HepG2 (cell line): ENCODE measurements at regions not wholly inside any gene's neighbourhood (a gene's known extent, or its start where the extent isn't known, plus 50 kb on each side); places are given as distances from the start of the nearest gene placed in this dataset.

Experiments used
- ARID5B ChIP-seq: IDR thresholded peaks from 2 replicates; pipeline ENCODE4 v1.4.0; 2020; ENCODE audit warnings: mild to moderate bottlenecking, missing genetic modification reagents
- CAMTA2 ChIP-seq: sonication (generic); formaldehyde crosslinking; IDR thresholded peaks from 2 replicates; pipeline ENCODE4 v1.4.0; 2020; ENCODE audit warnings: mild to moderate bottlenecking, missing genetic modification reagents, borderline replicate concordance
- CBX1 ChIP-seq: IDR thresholded peaks from one replicate; pipeline ENCODE4 v1.6.1; 2016; ENCODE audit warnings: antibody characterized with exemption, low read depth
- FOXJ3 ChIP-seq: sonication (generic); formaldehyde crosslinking; IDR thresholded peaks from 2 replicates; pipeline ENCODE4 v1.4.0; 2020; ENCODE audit warnings: missing genetic modification reagents, mild to moderate bottlenecking, borderline replicate concordance
- HOXA7 ChIP-seq: sonication (generic); formaldehyde crosslinking; IDR thresholded peaks from 2 replicates; pipeline ENCODE4 v1.8.1; 2022; ENCODE audit warnings: mild to moderate bottlenecking, missing genetic modification reagents, moderate library complexity
- KAT7 ChIP-seq: IDR thresholded peaks from 2 replicates; pipeline ENCODE4 v1.6.1; 2018; ENCODE audit warnings: borderline replicate concordance, missing compliant biosample characterization
- NFIB ChIP-seq: sonication (generic); formaldehyde crosslinking; IDR thresholded peaks from 2 replicates; pipeline ENCODE4 v1.9.0; 2021; ENCODE audit warnings: missing genetic modification reagents, mild to moderate bottlenecking, borderline replicate concordance
- SRY ChIP-seq: sonication (generic); formaldehyde crosslinking; IDR thresholded peaks from 2 replicates; pipeline ENCODE4 v1.8.0; 2022; ENCODE audit warnings: mild to moderate bottlenecking, missing genetic modification reagents
- ZBTB10 ChIP-seq: sonication (generic); formaldehyde crosslinking; IDR thresholded peaks from 2 replicates; pipeline ENCODE4 v1.4.0; 2020; ENCODE audit warnings: missing genetic modification reagents, borderline replicate concordance
- ZC3H13 ChIP-seq: sonication (generic); formaldehyde crosslinking; IDR thresholded peaks from 2 replicates; pipeline ENCODE4 v1.8.1; 2023; ENCODE audit warnings: mild to moderate bottlenecking, missing genetic modification reagents, moderate library complexity
- ZFP36L1 ChIP-seq: sonication (generic); formaldehyde crosslinking; IDR thresholded peaks from 2 replicates; pipeline ENCODE4 v1.8.0; 2022; ENCODE audit warnings: mild to moderate bottlenecking, missing genetic modification reagents, moderate library complexity
- ZMAT3 ChIP-seq: sonication (generic); formaldehyde crosslinking; conservative IDR thresholded peaks from 2 replicates; pipeline ENCODE4 v1.7.0; 2021; ENCODE audit warnings: missing genetic modification reagents
- ZNF792 ChIP-seq: IDR thresholded peaks from 2 replicates; pipeline ENCODE4 v1.6.1; 2016
- ZNF83 ChIP-seq: sonication (generic); formaldehyde crosslinking; IDR thresholded peaks from 2 replicates; pipeline ENCODE4 v1.4.0; 2020; ENCODE audit warnings: missing genetic modification reagents, mild to moderate bottlenecking, borderline replicate concordance

DNA sequence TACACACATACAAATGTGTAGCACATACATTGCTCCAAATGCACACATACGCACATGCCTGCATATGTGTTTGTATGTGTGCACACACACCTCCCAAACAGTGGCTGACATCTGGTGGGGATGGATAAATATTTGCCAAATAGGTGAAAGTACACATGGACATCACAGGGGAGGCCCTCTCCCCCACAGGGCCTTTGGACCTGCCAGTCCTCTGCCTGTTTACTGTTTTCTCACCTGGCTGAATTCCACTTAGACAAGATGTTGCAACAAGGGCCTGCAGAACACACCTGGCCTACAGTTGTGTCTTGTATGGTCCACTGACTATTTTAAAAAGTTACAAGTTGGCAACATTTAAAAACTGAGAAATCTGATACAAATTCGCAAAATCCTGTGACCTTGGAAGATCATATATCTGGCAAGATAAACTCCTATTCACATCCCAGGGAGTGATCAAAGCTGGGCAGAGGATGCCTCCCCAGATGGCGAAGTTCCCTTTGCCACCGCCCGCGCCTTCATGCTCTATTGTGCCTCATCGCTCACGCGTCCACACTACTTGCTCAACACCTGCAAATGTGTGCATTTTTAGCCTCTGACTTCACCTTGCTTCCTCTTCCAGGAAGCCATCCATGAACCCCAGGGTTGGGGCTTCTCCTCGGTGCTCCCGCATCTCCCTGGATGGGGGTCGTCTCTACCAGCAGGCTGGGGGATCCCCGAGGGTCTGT, 118.4 kb upstream of the FZD10 start (continued):
- TF ChIP-seq ZBTB10 (CRISPR knock-in tag) (no peak), KAT7 (CRISPR knock-in tag) (no peak), ZFP36L1 (no peak), HOXA7 (no peak), ZC3H13 (CRISPR knock-in tag) (no peak), NFIB (CRISPR knock-in tag) (no peak), CBX1 (no peak), SRY (CRISPR knock-in tag) (no peak), ZNF792 (no peak), ARID5B (CRISPR knock-in tag) (peak; percentile 38), ZNF83 (no peak), CAMTA2 (no peak), ZMAT3 (CRISPR knock-in tag) (no peak), FOXJ3 (peak; percentile 79; the same call in 1 of the 2 replicates)
